ENCODE measurements at regions not wholly inside any gene's neighbourhood (a gene's known extent, or its start where the extent isn't known, plus 50 kb on each side); places are given as distances from the start of the nearest gene placed in this dataset.

DNA sequence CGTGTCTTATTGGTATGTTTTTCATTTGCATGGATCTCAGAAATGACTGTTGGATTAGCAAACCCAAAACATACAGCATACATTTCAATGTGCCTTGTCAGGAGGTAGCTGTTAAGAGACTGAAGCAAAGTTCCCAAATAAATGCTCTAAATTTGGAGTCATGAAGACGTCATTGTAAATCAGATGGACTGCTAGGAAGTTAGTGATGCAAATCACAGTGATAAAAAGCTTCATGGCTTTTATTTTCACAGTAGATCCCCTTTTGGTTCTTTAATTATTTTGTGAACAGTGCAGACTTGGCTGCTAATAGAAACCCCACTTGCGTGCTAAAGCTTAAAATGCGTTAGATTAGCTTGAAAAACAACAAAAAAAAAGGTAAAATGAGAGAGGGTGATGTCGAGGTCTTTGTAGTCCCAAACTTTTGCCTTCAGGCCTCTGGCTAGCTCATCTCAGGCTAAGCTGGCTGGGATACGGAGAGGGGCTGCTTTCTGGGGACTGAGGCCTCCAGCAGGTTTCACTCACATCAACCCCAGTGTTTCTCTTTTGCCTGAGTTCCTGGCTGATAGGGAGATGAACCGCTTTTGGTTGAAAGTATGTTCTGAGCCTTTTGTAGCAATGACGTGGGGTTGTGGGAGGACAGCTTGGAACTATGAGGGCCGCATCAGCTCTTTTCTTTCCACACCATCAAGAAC lies 107.1 kb upstream of the CDCA7L start:
- H3K4me3 Mint-ChIP-seq = no peak overlapping the region
- H3K36me3 Mint-ChIP-seq = no peaks in the 10 kb centered on the region
- H3K9me3 Mint-ChIP-seq = no peaks in the 10 kb centered on the region
- no peak overlapping the region for H3K27ac Mint-ChIP-seq
- peaks cover 26% of the 10 kb centered on the region for H3K27me3 Mint-ChIP-seq (ENCODE audit: low read depth)
- no peaks in the 10 kb centered on the region for H3K4me1 Mint-ChIP-seq
- no peak for DNase-seq (ENCODE audit: low spot score in 2 of 2, unreplicated experiment in 2 of 2)
- TF ChIP-seq, protein P1, sequence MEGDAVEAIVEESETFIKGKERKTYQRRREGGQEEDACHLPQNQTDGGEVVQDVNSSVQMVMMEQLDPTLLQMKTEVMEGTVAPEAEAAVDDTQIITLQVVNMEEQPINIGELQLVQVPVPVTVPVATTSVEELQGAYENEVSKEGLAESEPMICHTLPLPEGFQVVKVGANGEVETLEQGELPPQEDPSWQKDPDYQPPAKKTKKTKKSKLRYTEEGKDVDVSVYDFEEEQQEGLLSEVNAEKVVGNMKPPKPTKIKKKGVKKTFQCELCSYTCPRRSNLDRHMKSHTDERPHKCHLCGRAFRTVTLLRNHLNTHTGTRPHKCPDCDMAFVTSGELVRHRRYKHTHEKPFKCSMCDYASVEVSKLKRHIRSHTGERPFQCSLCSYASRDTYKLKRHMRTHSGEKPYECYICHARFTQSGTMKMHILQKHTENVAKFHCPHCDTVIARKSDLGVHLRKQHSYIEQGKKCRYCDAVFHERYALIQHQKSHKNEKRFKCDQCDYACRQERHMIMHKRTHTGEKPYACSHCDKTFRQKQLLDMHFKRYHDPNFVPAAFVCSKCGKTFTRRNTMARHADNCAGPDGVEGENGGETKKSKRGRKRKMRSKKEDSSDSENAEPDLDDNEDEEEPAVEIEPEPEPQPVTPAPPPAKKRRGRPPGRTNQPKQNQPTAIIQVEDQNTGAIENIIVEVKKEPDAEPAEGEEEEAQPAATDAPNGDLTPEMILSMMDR (IDR thresholded peaks at IDR 0.05; ENCODE audit: unreplicated experiment) = no peak

DNA sequence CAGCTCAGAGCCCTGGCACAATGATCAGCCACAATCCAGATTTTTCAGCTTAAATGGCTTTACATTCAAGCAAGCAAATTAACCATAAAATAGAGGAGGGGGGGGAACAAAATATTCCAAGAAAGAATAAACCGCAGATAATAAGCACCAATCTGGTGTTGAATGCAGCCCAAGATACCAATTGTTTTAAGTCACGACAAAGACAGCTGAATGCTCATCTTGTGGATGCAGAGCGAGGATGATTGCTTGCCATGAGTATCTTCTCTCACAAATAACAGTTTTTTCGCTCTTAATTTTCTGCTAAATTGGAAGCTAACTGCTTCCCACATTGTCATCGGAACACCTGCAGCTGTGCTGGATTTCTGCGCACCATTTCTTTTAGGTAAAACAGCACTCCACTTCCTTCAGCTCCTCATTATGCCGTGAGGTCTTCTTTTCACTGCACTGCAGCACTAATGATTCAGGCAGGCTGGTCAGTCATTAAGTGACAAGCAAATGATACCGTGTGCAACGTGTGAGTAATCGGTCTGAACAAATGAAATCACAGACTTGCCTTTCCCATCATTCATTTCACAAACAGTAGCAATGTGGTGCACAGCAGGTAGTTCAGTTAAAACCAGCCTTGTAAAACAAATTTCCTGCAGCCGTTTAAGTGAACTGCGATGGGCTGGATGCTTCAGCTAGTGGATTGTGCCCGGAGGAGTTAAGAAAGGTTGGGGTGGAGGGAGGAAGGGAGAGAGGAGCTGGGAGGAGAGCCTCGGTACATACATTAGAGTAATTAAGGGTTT lies 106.4 kb upstream of the CDCA7L start:
- Mint-ChIP-seq H3K27ac (no peak overlapping the region), H3K4me1 (no peaks in the 10 kb centered on the region), H3K4me3 (no peak overlapping the region), H3K9me3 (no peaks in the 10 kb centered on the region), H3K27me3 (ENCODE audit: low read depth) (peaks cover 26% of the 10 kb centered on the region), H3K36me3 (no peaks in the 10 kb centered on the region)
- DNase-seq (ENCODE audit: low spot score in 2 of 2, unreplicated experiment in 2 of 2) = no peak
- TF ChIP-seq, protein P1 (IDR thresholded peaks at IDR 0.05; ENCODE audit: unreplicated experiment) = no peak

DNA sequence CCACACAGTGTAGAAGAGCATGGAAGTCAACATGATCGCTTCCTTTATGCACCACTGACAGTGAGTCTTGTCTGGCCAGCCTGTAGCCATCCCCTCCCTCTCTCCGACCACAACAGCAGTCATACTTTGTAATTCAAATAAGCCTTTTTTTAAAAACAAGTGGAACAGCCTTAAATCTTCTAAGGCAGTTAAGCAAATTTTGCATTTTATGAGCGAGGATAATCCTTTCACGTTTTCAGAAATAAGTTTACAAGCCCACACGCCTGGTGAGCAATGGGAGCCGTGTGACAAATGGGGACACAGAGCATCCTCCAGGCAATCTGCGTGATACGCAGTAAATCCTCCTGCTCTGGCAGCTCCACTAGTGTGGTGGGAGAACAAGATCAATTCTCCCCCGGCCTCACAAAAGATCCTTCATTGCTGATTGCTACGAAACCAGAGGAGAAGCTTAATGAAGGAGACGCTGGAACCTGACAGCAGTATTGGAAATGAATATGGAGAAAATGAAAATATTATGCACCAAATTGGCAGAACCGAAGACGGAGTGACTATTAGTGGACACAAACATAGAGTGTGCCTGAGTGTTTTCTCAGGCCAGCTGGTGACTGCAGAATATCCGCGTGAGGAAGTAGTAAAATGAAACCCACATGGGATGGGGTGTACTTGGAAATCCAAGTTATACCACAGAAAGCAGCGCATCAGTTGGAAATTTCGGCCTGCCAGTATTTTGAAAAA lies 104.2 kb upstream of the CDCA7L start:
- Mint-ChIP-seq H3K4me1 (no peaks in the 10 kb centered on the region), H3K4me3 (no peak overlapping the region), H3K27ac (no peak overlapping the region), H3K27me3 (ENCODE audit: low read depth) (peaks cover 17% of the 10 kb centered on the region), H3K9me3 (peaks cover 5% of the 10 kb centered on the region), H3K36me3 (no peaks in the 10 kb centered on the region)
- TF ChIP-seq, protein P1 (IDR thresholded peaks at IDR 0.05; ENCODE audit: unreplicated experiment) = no peak
- no peak for DNase-seq (ENCODE audit: low spot score in 2 of 2, unreplicated experiment in 2 of 2)

DNA sequence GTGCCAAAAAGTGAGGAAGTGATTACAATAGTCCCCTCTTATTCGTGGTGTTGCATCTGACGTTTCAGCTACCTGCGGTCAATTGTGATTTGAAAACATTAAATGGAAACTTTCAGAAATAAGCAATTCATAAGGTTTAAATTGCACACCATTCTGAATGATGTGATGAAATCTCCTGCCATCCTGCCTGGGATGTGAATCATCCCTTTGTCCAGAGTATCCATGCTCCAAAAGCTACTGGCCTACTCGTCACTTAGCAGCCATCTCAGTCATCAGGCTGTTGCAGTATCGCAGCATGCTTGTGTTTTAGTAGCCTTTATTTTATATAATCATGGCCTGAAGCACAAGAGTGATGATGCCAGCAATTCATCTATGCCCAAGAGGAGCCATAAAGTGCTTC lies 97.7 kb upstream of the CDCA7L start:
- peaks cover 10% of the 10 kb centered on the region for H3K4me1 Mint-ChIP-seq
- H3K36me3 Mint-ChIP-seq = peaks cover 2% of the 10 kb centered on the region
- no peak overlapping the region for H3K27ac Mint-ChIP-seq
- DNase-seq (ENCODE audit: low spot score in 2 of 2, unreplicated experiment in 2 of 2) = no peak
- no peaks in the 10 kb centered on the region for H3K27me3 Mint-ChIP-seq (ENCODE audit: low read depth)
- H3K4me3 Mint-ChIP-seq = no peak overlapping the region
- TF ChIP-seq, protein P1 (IDR thresholded peaks at IDR 0.05; ENCODE audit: unreplicated experiment) = no peak
- peaks cover 20% of the 10 kb centered on the region for H3K9me3 Mint-ChIP-seq

DNA sequence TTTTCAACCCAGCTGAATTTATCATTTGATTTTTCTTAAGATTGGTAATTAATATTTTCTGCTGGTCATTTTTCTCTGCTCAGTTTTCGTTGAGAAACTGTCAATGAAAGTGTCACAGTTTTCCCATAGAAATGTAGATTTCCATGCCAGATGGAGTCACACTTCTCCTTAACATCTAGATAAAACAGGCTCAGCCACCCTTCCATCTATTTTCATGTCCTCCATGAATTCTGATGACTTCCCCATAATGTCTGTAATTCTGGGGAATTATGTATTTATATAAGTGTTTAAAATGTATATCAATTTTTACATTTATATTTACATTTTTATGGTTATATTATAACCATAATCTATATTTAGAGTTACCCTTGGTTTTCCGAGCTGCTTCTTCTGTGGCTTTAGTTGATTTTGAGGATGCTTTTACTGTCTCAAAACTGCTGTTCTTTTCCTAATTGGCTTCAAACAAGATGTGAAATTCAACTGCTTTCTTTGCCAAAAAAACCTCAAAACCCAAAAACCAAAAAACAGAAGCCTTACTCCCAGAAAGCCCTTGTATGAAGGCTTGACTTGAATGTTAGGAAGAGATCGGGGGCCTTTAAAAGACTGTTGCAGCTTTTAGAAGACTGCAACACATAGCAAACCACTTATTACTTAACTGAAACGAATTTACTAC lies 95.4 kb upstream of the CDCA7L start:
- Mint-ChIP-seq H3K4me3 (no peak overlapping the region), H3K4me1 (peaks cover 10% of the 10 kb centered on the region), H3K36me3 (peaks cover 2% of the 10 kb centered on the region), H3K9me3 (peaks cover 16% of the 10 kb centered on the region), H3K27ac (no peak overlapping the region), H3K27me3 (ENCODE audit: low read depth) (peaks cover 6% of the 10 kb centered on the region)
- DNase-seq (ENCODE audit: low spot score in 2 of 2, unreplicated experiment in 2 of 2) = no peak
- TF ChIP-seq, protein P1 (IDR thresholded peaks at IDR 0.05; ENCODE audit: unreplicated experiment) = no peak

All from mesothelial cell of epicardium (in vitro differentiated cells).